Cerebellar cortex (tissue), 1 donor: ENCODE measurements at regions not wholly inside any gene's neighbourhood (a gene's known extent, or its start where the extent isn't known, plus 50 kb on each side); places are given as distances from the start of the nearest gene placed in this dataset.

ENCODE experiments used
- DNase-seq: peaks from one replicate; pipeline ENCODE4 v3.0.0-alpha.2; 2015; ENCODE audit warnings: low spot score

- DNase-seq = no peak
Measured at GRCh38 chr17:55584055-55584685, 72.9 kb upstream of the SMIM36 start.

- no peak for DNase-seq
Measured at GRCh38 chr17:55582897-55583296, 71.6 kb upstream of the SMIM36 start.

GRCh38 chr17:55580596-55581133, 69.4 kb upstream of the SMIM36 start:
- no peak for DNase-seq

GRCh38 chr17:55577687-55578086, 66.4 kb upstream of the SMIM36 start:
- DNase-seq = no peak

GRCh38 chr17:55576996-55577586, 65.8 kb upstream of the SMIM36 start:
- no peak for DNase-seq

- DNase-seq = no peak
Measured at GRCh38 chr17:55576237-55576995, 65.2 kb upstream of the SMIM36 start.

- DNase-seq = no peak
Measured at GRCh38 chr17:55575058-55575636, 63.9 kb upstream of the SMIM36 start.

- no peak for DNase-seq
Measured at GRCh38 chr17:55572599-55572998, 61.3 kb upstream of the SMIM36 start.

GRCh38 chr17:55572139-55572538, 60.9 kb upstream of the SMIM36 start:
- DNase-seq = no peak

GRCh38 chr17:55571095-55571494, 59.8 kb upstream of the SMIM36 start:
- DNase-seq = no peak

GRCh38 chr17:55570391-55570790, 59.1 kb upstream of the SMIM36 start:
- DNase-seq = no peak

- no peak for DNase-seq
Measured at GRCh38 chr17:55567240-55568214, 56.3 kb upstream of the SMIM36 start.

GRCh38 chr17:55564081-55564480, 52.8 kb upstream of the SMIM36 start:
- DNase-seq = no peak

- no peak for DNase-seq
Measured at GRCh38 chr17:55563363-55563762, 52.1 kb upstream of the SMIM36 start.

- no peak for DNase-seq
Measured at GRCh38 chr17:55561973-55562495, 50.8 kb upstream of the SMIM36 start.

GRCh38 chr17:55561316-55561972, 50.2 kb upstream of the SMIM36 start:
- no peak for DNase-seq
